ENCODE measurements at regions not wholly inside any gene's neighbourhood (a gene's known extent, or its start where the extent isn't known, plus 50 kb on each side); places are given as distances from the start of the nearest gene placed in this dataset.

- no peak for TF ChIP-seq CTCF (IDR thresholded peaks at IDR 0.05; ENCODE audit: low read depth, low read length)
Measured at GRCh38 chr6:14458669-14459266, 341.2 kb downstream of the CD83 start.

GRCh38 chr6:14459315-14459714, 341.7 kb downstream of the CD83 start:
- H3K4me3 ChIP-seq (ENCODE audit: low read depth, low read length), result no peak overlapping the region
- no peak for TF ChIP-seq CTCF (IDR thresholded peaks at IDR 0.05; ENCODE audit: low read depth, low read length)

More at GRCh38 chr6:14458669-14459266, 341.2 kb downstream of the CD83 start:
- H3K4me3 ChIP-seq (ENCODE audit: low read depth, low read length), result no peak overlapping the region

- TF ChIP-seq CTCF (IDR thresholded peaks at IDR 0.05; ENCODE audit: low read depth, low read length), result no peak
- no peak overlapping the region for H3K4me3 ChIP-seq (ENCODE audit: low read depth, low read length)
Measured at GRCh38 chr6:14460556-14460955, 343.0 kb downstream of the CD83 start.

- no peak for TF ChIP-seq CTCF (IDR thresholded peaks at IDR 0.05; ENCODE audit: low read depth, low read length)
- no peak overlapping the region for H3K4me3 ChIP-seq (ENCODE audit: low read depth, low read length)
Measured at GRCh38 chr6:14462135-14462534, 344.6 kb downstream of the CD83 start.

- no peak for TF ChIP-seq CTCF (IDR thresholded peaks at IDR 0.05; ENCODE audit: low read depth, low read length)
- H3K4me3 ChIP-seq (ENCODE audit: low read depth, low read length), result no peak overlapping the region
Measured at GRCh38 chr6:14462566-14462965, 345.0 kb downstream of the CD83 start.

- H3K4me3 ChIP-seq (ENCODE audit: low read depth, low read length), result no peak overlapping the region
- no peak for TF ChIP-seq CTCF (IDR thresholded peaks at IDR 0.05; ENCODE audit: low read depth, low read length)
Measured at GRCh38 chr6:14463110-14463509, 345.5 kb downstream of the CD83 start.

- TF ChIP-seq CTCF (IDR thresholded peaks at IDR 0.05; ENCODE audit: low read depth, low read length), result no peak
- no peak overlapping the region for H3K4me3 ChIP-seq (ENCODE audit: low read depth, low read length)
Measured at GRCh38 chr6:14464055-14464454, 346.5 kb downstream of the CD83 start.

Measured in WI38 (cell line).